ENCODE measurements at regions not wholly inside any gene's neighbourhood (a gene's known extent, or its start where the extent isn't known, plus 50 kb on each side); places are given as distances from the start of the nearest gene placed in this dataset.
"Not testable (repeated sequence)": the region's sequence is repeated elsewhere in the genome, so short reads cannot be mapped to it uniquely, and the experiment has no call there.

DNA sequence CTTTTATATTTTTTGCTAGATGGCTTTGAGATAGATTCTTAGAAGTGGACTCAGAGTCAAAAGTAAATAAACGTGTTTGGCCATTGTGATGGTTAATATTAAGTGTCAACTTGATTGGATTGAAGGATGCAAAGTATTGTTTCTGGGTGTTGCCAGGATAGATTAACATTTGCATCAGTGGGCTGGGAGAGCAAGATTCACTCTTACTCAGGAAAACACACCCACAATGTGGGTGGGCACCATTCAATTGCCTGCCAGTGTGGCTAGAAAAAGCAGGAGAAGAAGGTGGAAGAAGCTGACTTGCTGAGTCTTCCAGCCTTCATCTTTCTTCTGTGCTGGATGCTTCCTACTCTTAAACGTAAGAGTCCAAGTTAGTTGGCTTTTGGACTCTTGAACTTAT is 912.4 kb downstream of the NAP1L3 start:
- DNase-seq (ENCODE audit: low read depth in 1 of 2, low spot score in 2 of 2); H3K23me2 ChIP-seq (ENCODE audit: low read depth, low read length); H3K18ac ChIP-seq (ENCODE audit: extremely low read depth, low read length); H2BK5ac ChIP-seq (ENCODE audit: low read depth, low read length); H2BK120ac ChIP-seq (replicated peaks; ENCODE audit: low read depth, low read length); H3K4me3 ChIP-seq (ENCODE audit: extremely low read depth in 1 of 4, insufficient read depth in 2 of 4, low read depth in 3 of 4, low read length in 4 of 4); H3K4ac ChIP-seq (replicated peaks; ENCODE audit: insufficient read length, low read depth, low read length); H3K79me1 ChIP-seq (ENCODE audit: low read depth, low read length); CTCF ChIA-PET (ENCODE audit: partially characterized antibody); H4K91ac ChIP-seq (replicated peaks; ENCODE audit: insufficient read length, low read length); H4K5ac ChIP-seq (ENCODE audit: insufficient read length, low read depth, low read length); H2BK20ac ChIP-seq (ENCODE audit: low read length); H2AFZ ChIP-seq (ENCODE audit: low read length); FAIRE-seq; H2BK15ac ChIP-seq (ENCODE audit: low read length); H3K14ac ChIP-seq (ENCODE audit: insufficient read length); H3K27me3 ChIP-seq (replicated peaks in 1 of 4; ENCODE audit: control insufficient read depth in 3 of 4, extremely low read depth in 1 of 4, insufficient read depth in 3 of 4, low read length in 3 of 4); H3K36me3 ChIP-seq (ENCODE audit: control insufficient read depth in 2 of 4, insufficient read depth in 4 of 4, low read length in 3 of 4); H2BK12ac ChIP-seq (ENCODE audit: low read depth, low read length); H3K23ac ChIP-seq (ENCODE audit: insufficient read length); H4K8ac ChIP-seq (ENCODE audit: extremely low read depth, insufficient read depth, low read length); H3K9me3 ChIP-seq (ENCODE audit: insufficient read depth in 2 of 2, low read depth in 1 of 2, low read length in 1 of 2); H3K27ac ChIP-seq (ENCODE audit: low read depth, low read length); H3K79me2 ChIP-seq (ENCODE audit: control insufficient read depth in 1 of 2, insufficient read depth in 2 of 2, low read length in 2 of 2); H3K4me1 ChIP-seq (replicated peaks in 1 of 4; ENCODE audit: control insufficient read depth in 3 of 4, insufficient read depth in 4 of 4, low read length in 3 of 4); H3K9ac ChIP-seq (replicated peaks in 1 of 4; ENCODE audit: extremely low read depth in 1 of 4, low read depth in 3 of 4, low read length in 3 of 4); H3K4me2 ChIP-seq (ENCODE audit: insufficient read depth in 1 of 2, low read depth in 2 of 2, low read length in 2 of 2); H3K56ac ChIP-seq (replicated peaks; ENCODE audit: insufficient read length, low read depth, low read length); H2AK5ac ChIP-seq (ENCODE audit: low read depth, low read length); POLR2A ChIA-PET (ENCODE audit: partially characterized antibody); H4K20me1 ChIP-seq (replicated peaks in 1 of 2; ENCODE audit: control insufficient read depth in 1 of 2, insufficient read depth in 2 of 2, low read length in 2 of 2): not testable (repeated sequence)
- WGBS, 2 experiments (ENCODE audit: extremely low coverage in 1 of 2, insufficient coverage in 1 of 2, insufficient read length in 1 of 2, insufficient replicate concordance in 2 of 2, low coverage in 1 of 2, low lambda C conversion rate in 2 of 2, missing lambda C conversion rate in 1 of 2) = 83% methylated on average over 1 of the region's 2 CpGs; no CpG with 5 or more reads in 1 of the 2 experiments
